Cardiac muscle cell (in vitro differentiated cells and primary cell): ENCODE measurements at regions not wholly inside any gene's neighbourhood (a gene's known extent, or its start where the extent isn't known, plus 50 kb on each side); places are given as distances from the start of the nearest gene placed in this dataset.

ENCODE experiments used
- DNase-seq, 2 donors: peaks; one replicate each; pipeline versions ENCODE4 v3.0.0 to v3.0.0-alpha.2; 2010 to 2017; ENCODE audit warnings: low read depth in 1 of 2, low spot score in 1 of 2
- H3K27ac ChIP-seq: fragments of 200-600 bp; sonication (generic); 2 replicates; pipeline ENCODE4 v1.5.1; 2016
- H3K27me3 ChIP-seq: fragments of 200-600 bp; sonication (generic); 2 replicates; pipeline ENCODE4 v1.6.0; 2016; ENCODE audit warnings: control low read depth
- H3K36me3 ChIP-seq: fragments of 200-600 bp; sonication (generic); 2 replicates; pipeline ENCODE4 v1.5.1; 2016; ENCODE audit warnings: control low read depth
- H3K4me1 ChIP-seq: fragments of 200-600 bp; sonication (generic); 2 replicates; pipeline ENCODE4 v1.8.1; 2017; ENCODE audit warnings: low read depth, mild to moderate bottlenecking, mixed run types
- H3K4me3 ChIP-seq: fragments of 200-600 bp; sonication (generic); 2 replicates; pipeline ENCODE4 v1.5.1; 2016; ENCODE audit warnings: mild to moderate bottlenecking
- H3K9me3 ChIP-seq: fragments of 200-600 bp; sonication (generic); 2 replicates; pipeline ENCODE4 v1.5.1; 2017; ENCODE audit warnings: low read depth, mild to moderate bottlenecking, control low read depth
- CTCF ChIP-seq: IDR thresholded peaks from 2 replicates; pipeline ENCODE4 v1.5.1; 2012; ENCODE audit warnings: low read depth, mild to moderate bottlenecking, low read length

GRCh38 chr7:115081772-115082171 is 159.9 kb downstream of the MDFIC start:
- Histone ChIP-seq H3K36me3 (no peaks in the 10 kb centered on the region), H3K4me1 (no peaks in the 10 kb centered on the region), H3K27me3 (no peaks in the 10 kb centered on the region), H3K27ac (no peak overlapping the region), H3K4me3 (no peak overlapping the region), H3K9me3 (no peaks in the 10 kb centered on the region)
- DNase-seq = no peak
- TF ChIP-seq CTCF = no peak

GRCh38 chr7:115078851-115079250 is 157.0 kb downstream of the MDFIC start:
- no peak for TF ChIP-seq CTCF
- H3K27me3 ChIP-seq = no peaks in the 10 kb centered on the region

GRCh38 chr7:115078386-115078785 is 156.5 kb downstream of the MDFIC start:
- Histone ChIP-seq H3K9me3 (no peaks in the 10 kb centered on the region), H3K27ac (no peak overlapping the region), H3K4me1 (no peaks in the 10 kb centered on the region), H3K27me3 (no peaks in the 10 kb centered on the region), H3K36me3 (no peaks in the 10 kb centered on the region), H3K4me3 (no peak overlapping the region)
- DNase-seq = no peak
- no peak for TF ChIP-seq CTCF

More at GRCh38 chr7:115078851-115079250, 157.0 kb downstream of the MDFIC start:
- DNase-seq = no peak
- Histone ChIP-seq H3K4me1 (no peaks in the 10 kb centered on the region), H3K36me3 (no peaks in the 10 kb centered on the region), H3K4me3 (no peak overlapping the region), H3K9me3 (no peaks in the 10 kb centered on the region), H3K27ac (no peak overlapping the region)

GRCh38 chr7:115070311-115070710 is 148.4 kb downstream of the MDFIC start:
- no peak for DNase-seq
- H3K4me1 ChIP-seq = no peaks in the 10 kb centered on the region

More at GRCh38 chr7:115070311-115070710, 148.4 kb downstream of the MDFIC start:
- Histone ChIP-seq H3K4me3 (no peak overlapping the region), H3K27me3 (no peaks in the 10 kb centered on the region), H3K9me3 (no peaks in the 10 kb centered on the region), H3K27ac (no peak overlapping the region), H3K36me3 (no peaks in the 10 kb centered on the region)
- TF ChIP-seq CTCF = no peak
